T-helper 17 cell (primary cell): ENCODE measurements at regions not wholly inside any gene's neighbourhood (a gene's known extent, or its start where the extent isn't known, plus 50 kb on each side); places are given as distances from the start of the nearest gene placed in this dataset.

ENCODE experiments used
- ATAC-seq: fragments of 150-1000 bp; cut with Tn5 transposase; 2 replicates; pipeline ENCODE4 v1.10.0; 2021; ENCODE audit warnings: mild to moderate bottlenecking, moderate library complexity
- DNase-seq, 3 donors: peaks; one replicate each; pipeline versions ENCODE4 v3.0.0 to v3.0.0-alpha.2; 2020 to 2021
- H3K9me3 ChIP-seq: one replicate; pipeline ENCODE4 v1.7.0; 2013; ENCODE audit warnings: low read length, mild to moderate bottlenecking; ENCODE audit not compliant: control insufficient read depth, poor library complexity, severe bottlenecking
- H3K27ac Mint-ChIP-seq: one replicate; pipeline ENCODE4 v1.8.0; 2022; ENCODE audit warnings: mild to moderate bottlenecking, moderate library complexity, mixed read lengths
- H3K27me3 Mint-ChIP-seq: one replicate; pipeline ENCODE4 v1.8.0; 2022; ENCODE audit warnings: mixed read lengths
- H3K36me3 Mint-ChIP-seq: one replicate; pipeline ENCODE4 v1.8.0; 2022; ENCODE audit warnings: low read depth, mixed read lengths
- H3K4me1 Mint-ChIP-seq: one replicate; pipeline ENCODE4 v1.8.0; 2022; ENCODE audit warnings: mild to moderate bottlenecking, mixed read lengths
- H3K4me3 Mint-ChIP-seq: one replicate; pipeline ENCODE4 v1.8.0; 2022; ENCODE audit warnings: mild to moderate bottlenecking, moderate library complexity, mixed read lengths

DNA sequence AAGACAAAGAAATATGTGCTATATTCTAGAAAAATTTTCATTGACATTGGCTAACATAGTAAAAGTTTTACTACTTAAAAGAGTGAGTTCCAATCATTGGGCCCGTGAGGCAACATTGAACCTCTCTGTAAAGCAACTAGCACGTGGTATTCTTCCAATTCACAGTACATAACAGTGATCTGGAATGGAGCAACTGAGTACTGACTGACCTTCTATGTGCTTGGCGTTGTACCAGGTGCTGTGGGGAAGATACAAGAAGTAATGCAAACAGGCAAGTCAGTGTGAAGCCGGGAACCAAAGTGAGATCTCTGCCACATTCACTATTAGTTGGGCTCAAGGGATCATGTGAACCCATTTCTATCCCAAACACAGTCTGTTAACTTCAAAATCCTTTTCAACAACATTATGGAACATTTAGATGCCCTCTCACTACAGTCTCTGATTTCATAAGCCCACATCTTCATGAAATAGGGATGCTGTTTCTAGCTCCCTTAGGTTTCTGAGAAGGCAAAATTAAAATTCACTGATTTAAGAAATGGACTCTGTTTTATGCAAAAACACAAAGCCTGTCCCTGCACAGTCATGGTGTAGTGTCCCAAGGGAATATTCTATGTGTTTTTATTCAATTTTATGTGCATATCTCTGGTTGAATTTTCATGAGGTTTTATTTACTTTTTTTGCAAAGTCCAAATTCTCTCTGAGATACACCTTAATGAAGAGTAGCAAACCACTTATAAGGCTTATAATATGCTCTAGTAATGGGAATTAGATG is 61.8 kb upstream of the NCAM1 start:
- Mint-ChIP-seq H3K4me1 (no peaks in the 10 kb centered on the region), H3K36me3 (no peaks in the 10 kb centered on the region), H3K27me3 (peaks cover 6% of the 10 kb centered on the region), H3K4me3 (no peak overlapping the region), H3K27ac (no peak overlapping the region)
- no peak for DNase-seq
- ATAC-seq = no peak
- H3K9me3 ChIP-seq = no peaks in the 10 kb centered on the region

DNA sequence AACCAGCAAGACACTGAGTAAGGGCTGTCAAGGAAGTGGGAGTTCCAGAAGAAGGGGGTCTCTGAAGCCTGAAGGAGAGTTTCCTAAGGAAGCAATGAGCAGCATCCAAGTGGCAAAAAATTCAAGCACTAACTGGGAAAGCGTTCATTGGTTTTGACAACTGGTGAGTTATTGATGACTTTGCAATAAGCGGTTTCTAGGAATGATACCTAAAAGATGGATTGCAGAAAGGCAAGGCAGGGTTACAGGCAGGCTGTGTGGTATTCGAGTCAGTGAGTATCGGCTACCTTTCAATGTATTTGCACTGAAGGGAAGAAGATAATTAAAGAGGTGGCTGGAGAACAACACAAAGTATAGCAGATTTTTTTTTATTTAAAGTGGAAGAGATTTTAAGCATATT is 59.3 kb upstream of the NCAM1 start:
- H3K4me3 Mint-ChIP-seq = no peak overlapping the region
- H3K27me3 Mint-ChIP-seq = peaks cover 6% of the 10 kb centered on the region
- no peak overlapping the region for H3K27ac Mint-ChIP-seq
- no peaks in the 10 kb centered on the region for H3K36me3 Mint-ChIP-seq
- ATAC-seq (no peak), DNase-seq (no peak)
- H3K4me1 Mint-ChIP-seq = no peaks in the 10 kb centered on the region
- H3K9me3 ChIP-seq = no peaks in the 10 kb centered on the region

DNA sequence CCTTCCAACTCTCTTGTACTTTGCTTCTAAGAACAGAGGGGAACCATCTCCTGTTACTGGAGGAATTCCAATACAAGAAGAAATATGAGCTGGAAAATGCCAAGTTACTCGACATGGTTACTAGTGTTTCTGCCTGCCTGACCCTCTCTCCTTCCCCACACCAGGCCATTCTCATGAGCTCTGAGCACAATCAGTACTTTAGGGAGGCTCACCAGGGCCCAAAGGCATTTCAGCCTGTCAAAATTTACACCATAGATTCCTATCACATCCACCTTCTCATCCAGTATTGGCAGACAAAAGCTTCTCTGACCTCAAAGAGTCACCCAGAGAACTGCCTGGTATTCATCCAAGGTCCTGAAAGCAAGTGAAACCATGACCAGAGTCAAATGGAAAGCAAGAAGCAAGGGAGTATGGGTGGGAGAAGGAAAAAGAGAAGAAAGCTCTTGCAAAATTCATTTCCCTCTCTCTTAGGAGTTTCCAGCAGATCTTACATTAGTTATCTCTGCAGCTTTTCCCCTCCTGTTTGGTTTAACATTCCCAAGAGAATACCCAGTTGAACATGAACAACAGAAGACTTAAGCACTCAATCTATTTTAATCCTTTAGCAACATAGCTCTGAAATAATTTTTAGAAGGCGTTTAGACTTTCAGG is 58.7 kb upstream of the NCAM1 start:
- H3K36me3 Mint-ChIP-seq = no peaks in the 10 kb centered on the region
- ATAC-seq = no peak
- H3K9me3 ChIP-seq = no peaks in the 10 kb centered on the region
- no peak overlapping the region for H3K4me3 Mint-ChIP-seq
- no peak overlapping the region for H3K27ac Mint-ChIP-seq
- peaks cover 6% of the 10 kb centered on the region for H3K27me3 Mint-ChIP-seq
- no peaks in the 10 kb centered on the region for H3K4me1 Mint-ChIP-seq
- no peak for DNase-seq

DNA sequence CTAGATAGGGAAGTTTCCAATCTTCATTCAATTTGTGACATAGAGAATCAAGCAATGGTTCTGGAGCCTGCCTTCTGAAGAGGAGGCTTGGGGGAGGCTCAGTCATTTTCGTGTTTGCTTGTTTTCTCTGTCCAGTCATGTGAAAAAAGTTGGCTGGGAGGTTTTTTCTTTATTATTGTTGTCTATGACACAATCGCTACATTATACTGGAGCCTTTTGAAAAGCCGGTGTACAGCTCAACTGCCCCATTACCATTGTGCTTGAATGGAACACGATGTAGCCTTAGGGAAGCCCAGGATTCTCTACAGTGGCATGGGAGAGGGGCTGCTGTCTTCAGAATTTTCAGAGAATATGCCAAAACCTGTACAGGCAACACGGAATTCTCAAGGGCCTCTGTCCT is 57.9 kb upstream of the NCAM1 start:
- H3K36me3 Mint-ChIP-seq = no peaks in the 10 kb centered on the region
- no peak overlapping the region for H3K27ac Mint-ChIP-seq
- no peaks in the 10 kb centered on the region for H3K9me3 ChIP-seq
- H3K27me3 Mint-ChIP-seq = peaks cover 6% of the 10 kb centered on the region
- H3K4me1 Mint-ChIP-seq = no peaks in the 10 kb centered on the region
- ATAC-seq (no peak), DNase-seq (no peak)
- H3K4me3 Mint-ChIP-seq = no peak overlapping the region

DNA sequence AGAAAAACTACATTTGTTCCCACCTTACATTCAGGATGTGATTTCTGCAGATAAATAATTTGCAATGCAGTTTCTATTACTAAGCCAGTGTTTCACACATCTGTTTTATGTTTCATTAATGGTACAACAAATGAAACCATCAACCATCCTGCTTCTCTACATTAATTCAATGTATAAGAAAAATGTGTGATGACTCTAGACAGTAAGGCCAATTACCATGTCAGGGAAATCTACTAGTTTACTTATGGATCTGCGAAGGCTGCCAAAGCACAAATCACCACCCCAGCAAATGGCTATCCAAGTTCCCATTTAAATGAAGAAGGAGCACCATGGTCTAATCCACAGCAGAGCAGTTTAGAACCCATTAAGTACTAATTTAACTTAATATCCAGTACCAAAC is 50.1 kb upstream of the NCAM1 start:
- H3K27me3 Mint-ChIP-seq = peaks cover 6% of the 10 kb centered on the region
- ATAC-seq (no peak), DNase-seq (no peak)
- H3K36me3 Mint-ChIP-seq = peaks cover 4% of the 10 kb centered on the region
- no peak overlapping the region for H3K4me3 Mint-ChIP-seq
- H3K4me1 Mint-ChIP-seq = no peaks in the 10 kb centered on the region
- H3K9me3 ChIP-seq = no peaks in the 10 kb centered on the region
- no peak overlapping the region for H3K27ac Mint-ChIP-seq
